Mucosa of descending colon (tissue), 3 donors: ENCODE measurements at regions not wholly inside any gene's neighbourhood (a gene's known extent, or its start where the extent isn't known, plus 50 kb on each side); places are given as distances from the start of the nearest gene placed in this dataset.

Experiments
- ATAC-seq: fragments of 200-7000 bp; cut with Tn5 transposase; one replicate; pipeline ENCODE4 v1.9.1; 2020; ENCODE audit warnings: mild to moderate bottlenecking, moderate library complexity
- DNase-seq, 3 donors: peaks; one replicate each; pipeline ENCODE4 v3.0.0-alpha.2; 2020
- H3K36me3 ChIP-seq: fragments of 200-600 bp; one replicate; pipeline ENCODE4 v1.8.0; 2021; ENCODE audit warnings: low read depth, mild to moderate bottlenecking
- H3K4me1 ChIP-seq: fragments of 200-600 bp; one replicate; pipeline ENCODE4 v1.8.0; 2021; ENCODE audit warnings: low read depth, mild to moderate bottlenecking
- H3K4me3 ChIP-seq: fragments of 200-600 bp; one replicate; pipeline ENCODE4 v1.8.0; 2021; ENCODE audit warnings: mild to moderate bottlenecking
- H3K9me3 ChIP-seq: fragments of 200-600 bp; one replicate; pipeline ENCODE4 v1.8.0; 2021; ENCODE audit warnings: mild to moderate bottlenecking
- CTCF ChIP-seq: fragments of 200-600 bp; IDR thresholded peaks from one replicate; pipeline ENCODE4 v1.8.0; 2022; ENCODE audit warnings: antibody characterized with exemption, mild to moderate bottlenecking
- intact Hi-C, 2 donors: fragments of 100-400 bp; cut with DNase I in 1 of 2; cut with micrococcal nuclease in 1 of 2; formaldehyde crosslinking; loops; one replicate each; pipeline versions ENCODE4 v1.11.0 to v1.11.1; 2022; cut with DNase I, micrococcal nuclease
- donor health status: DM: no; HTN: no; CAD: no; lungs with moderate emphysema.
- donor health status: DM: no; HTN: no; CAD: no.
- donor health status: DM: no; HTN: yes; CAD: no.

DNA sequence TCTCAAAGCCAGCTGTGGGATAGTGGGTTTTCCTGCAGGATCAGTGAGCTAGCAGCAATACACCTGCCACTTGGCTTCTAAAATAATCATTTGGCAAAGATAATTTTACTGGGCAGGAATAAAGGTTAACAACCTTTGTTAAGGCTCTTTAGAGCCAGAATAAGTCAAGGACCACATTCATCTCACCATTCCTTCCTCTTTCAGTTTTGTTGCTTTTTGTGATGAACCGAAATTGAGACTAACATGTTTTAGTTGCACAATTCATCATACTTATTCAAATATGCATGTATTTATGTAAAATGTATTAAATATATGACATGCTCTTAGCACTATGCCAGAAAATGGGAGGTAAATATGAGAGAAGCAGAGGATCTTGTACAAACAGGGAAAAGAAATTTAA is 824.4 kb upstream of the TYRP1 start:
- intact Hi-C loops: no loop called here
- Histone ChIP-seq H3K4me3 (no peak overlapping the region), H3K9me3 (peaks cover 5% of the 10 kb centered on the region), H3K4me1 (no peaks in the 10 kb centered on the region), H3K36me3 (no peaks in the 10 kb centered on the region)
- ATAC-seq: no peak
- TF ChIP-seq CTCF: no peak
- no peak for DNase-seq

GRCh38 chr9:11871852-11872251 is 821.3 kb upstream of the TYRP1 start:
- DNase-seq (no peak), ATAC-seq (no peak)
- Histone ChIP-seq H3K9me3 (peaks cover 9% of the 10 kb centered on the region), H3K36me3 (no peaks in the 10 kb centered on the region), H3K4me1 (no peaks in the 10 kb centered on the region), H3K4me3 (no peak overlapping the region)
- intact Hi-C loops: no loop called here
- no peak for TF ChIP-seq CTCF

GRCh38 chr9:11872471-11872870 is 820.7 kb upstream of the TYRP1 start:
- ATAC-seq: no peak
- no peaks in the 10 kb centered on the region for H3K36me3 ChIP-seq
- H3K4me3 ChIP-seq: no peak overlapping the region
- no peak for DNase-seq
- intact Hi-C loops: no loop called here
- no peaks in the 10 kb centered on the region for H3K4me1 ChIP-seq
- H3K9me3 ChIP-seq: peaks cover 9% of the 10 kb centered on the region
- no peak for TF ChIP-seq CTCF

- Histone ChIP-seq H3K9me3 (peaks cover 9% of the 10 kb centered on the region), H3K4me1 (no peaks in the 10 kb centered on the region), H3K36me3 (no peaks in the 10 kb centered on the region), H3K4me3 (no peak overlapping the region)
- intact Hi-C loops: no loop called here
- ATAC-seq: no peak
- no peak for DNase-seq
- no peak for TF ChIP-seq CTCF
Observed at GRCh38 chr9:11874414-11874813, 818.8 kb upstream of the TYRP1 start.

DNA sequence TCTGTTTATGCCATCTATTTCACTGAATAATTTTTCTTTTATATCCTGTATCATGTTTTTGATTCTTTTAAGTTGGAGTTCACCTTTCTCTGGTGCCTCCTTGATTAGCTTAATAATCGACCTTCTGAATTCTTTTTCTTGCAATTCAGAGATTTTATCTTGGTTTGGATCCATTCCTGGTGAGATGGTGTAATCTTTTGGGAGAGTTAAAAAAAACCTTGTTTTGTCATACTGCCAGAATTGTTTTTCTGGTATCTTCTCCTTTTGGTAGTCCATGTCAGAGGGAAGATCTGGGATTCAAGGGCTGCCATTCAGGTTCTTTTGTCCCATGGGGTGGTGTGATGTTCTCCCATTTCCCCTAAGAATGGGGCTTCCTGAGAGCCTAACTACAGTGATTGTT is 800.8 kb upstream of the TYRP1 start:
- no peak for ATAC-seq
- no peak for TF ChIP-seq CTCF
- H3K36me3 ChIP-seq: no peaks in the 10 kb centered on the region
- no peak for DNase-seq
- intact Hi-C loops: no loop called here
- no peaks in the 10 kb centered on the region for H3K4me1 ChIP-seq
- peaks cover 46% of the 10 kb centered on the region for H3K9me3 ChIP-seq
- H3K4me3 ChIP-seq: no peak overlapping the region

DNA sequence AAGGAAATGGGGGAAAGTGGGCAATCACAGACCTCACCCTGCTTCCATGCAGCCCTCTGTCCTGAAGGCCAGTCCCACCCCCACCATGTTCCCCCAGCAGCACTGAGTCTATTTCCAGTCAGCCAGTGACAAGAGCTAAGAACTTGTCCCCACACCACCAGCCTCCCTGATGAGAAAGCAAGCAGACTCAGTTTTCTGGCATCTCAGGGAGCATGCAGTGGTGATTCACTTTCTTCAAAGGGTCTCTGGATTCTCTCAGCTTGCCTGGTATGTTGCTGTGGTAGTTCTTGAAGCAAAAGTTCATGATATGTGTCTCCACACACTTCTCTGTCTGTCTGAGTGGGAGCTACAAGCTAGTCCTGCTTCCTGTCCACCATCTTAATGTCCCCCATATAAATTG is 799.9 kb upstream of the TYRP1 start:
- H3K4me3 ChIP-seq: no peak overlapping the region
- no peak for TF ChIP-seq CTCF
- ATAC-seq (no peak), DNase-seq (no peak)
- H3K4me1 ChIP-seq: no peaks in the 10 kb centered on the region
- intact Hi-C loops: no loop called here
- H3K9me3 ChIP-seq: peaks cover 43% of the 10 kb centered on the region
- no peaks in the 10 kb centered on the region for H3K36me3 ChIP-seq
